SK-N-SH treated with all-trans-retinoic acid at 6 μM for 48 hours (cell line): ENCODE measurements at regions not wholly inside any gene's neighbourhood (a gene's known extent, or its start where the extent isn't known, plus 50 kb on each side); places are given as distances from the start of the nearest gene placed in this dataset.

ENCODE experiments used
- ATAC-seq: fragments of 200-7000 bp; cut with Tn5 transposase; 3 replicates; pipeline ENCODE4 v1.9.1; 2020; ENCODE audit warnings: mild to moderate bottlenecking, moderate library complexity
- ARNTL ChIP-seq: fragments of 450-650 bp; formaldehyde crosslinking; IDR thresholded peaks from 2 replicates; pipeline ENCODE4 v1.5.0; 2020; ENCODE audit warnings: low read depth, mild to moderate bottlenecking, moderate library complexity, borderline replicate concordance
- BACH2 ChIP-seq: fragments of 250-450 bp; sonication (Bioruptor Pico); IDR thresholded peaks from 2 replicates; pipeline ENCODE4 v1.9.0; 2021; ENCODE audit warnings: mild to moderate bottlenecking, borderline replicate concordance
- CSDC2 ChIP-seq: fragments of 250-450 bp; sonication (Bioruptor Pico); IDR thresholded peaks from 2 replicates; pipeline ENCODE4 v1.5.0; 2020; ENCODE audit warnings: mild to moderate bottlenecking, moderate library complexity
- ESRRG ChIP-seq: fragments of 250-450 bp; sonication (Bioruptor Pico); IDR thresholded peaks from 2 replicates; pipeline ENCODE4 v1.6.1; 2021; ENCODE audit warnings: mild to moderate bottlenecking
- GLIS3 ChIP-seq: fragments of 250-450 bp; sonication (Bioruptor Pico); IDR thresholded peaks from 2 replicates; pipeline ENCODE4 v1.5.0; 2020; ENCODE audit warnings: mild to moderate bottlenecking, moderate library complexity
- ISL1 ChIP-seq: fragments of 250-450 bp; sonication (Bioruptor Pico); IDR thresholded peaks from 2 replicates; pipeline ENCODE4 v2.1.2; 2022; ENCODE audit warnings: mild to moderate bottlenecking, moderate library complexity
- OSR1 ChIP-seq: fragments of 250-450 bp; sonication (Bioruptor Pico); IDR thresholded peaks from 2 replicates; pipeline ENCODE4 v1.8.0; 2022; ENCODE audit warnings: moderate library complexity, mild to moderate bottlenecking, inconsistent platforms
- PPARA ChIP-seq: fragments of 250-450 bp; sonication (Bioruptor Pico); IDR thresholded peaks from 2 replicates; pipeline ENCODE4 v1.5.0; 2020; ENCODE audit warnings: mild to moderate bottlenecking, borderline replicate concordance
- RARB ChIP-seq: fragments of 250-450 bp; sonication (Bioruptor Pico); IDR thresholded peaks from 2 replicates; pipeline ENCODE4 v1.8.0; 2021; ENCODE audit warnings: mild to moderate bottlenecking, moderate library complexity
- SNAI2 ChIP-seq: fragments of 250-450 bp; sonication (Bioruptor Pico); IDR thresholded peaks from 2 replicates; pipeline ENCODE4 v1.5.0; 2020; ENCODE audit warnings: mild to moderate bottlenecking, moderate library complexity
- TCF4 ChIP-seq: fragments of 250-450 bp; sonication (Bioruptor Pico); IDR thresholded peaks from 2 replicates; pipeline ENCODE4 v1.8.0; 2021; ENCODE audit warnings: mild to moderate bottlenecking, moderate library complexity, borderline replicate concordance
- TOX ChIP-seq: fragments of 250-450 bp; sonication (Bioruptor Pico); IDR thresholded peaks from 2 replicates; pipeline ENCODE4 v1.8.0; 2021; ENCODE audit warnings: mild to moderate bottlenecking, moderate library complexity, borderline replicate concordance
- TSHZ2 ChIP-seq: fragments of 250-450 bp; sonication (Bioruptor Pico); IDR thresholded peaks from 2 replicates; pipeline ENCODE4 v1.5.0; 2020; ENCODE audit warnings: mild to moderate bottlenecking, moderate library complexity
- ZC3H10 ChIP-seq: fragments of 250-450 bp; sonication (Bioruptor Pico); IDR thresholded peaks from 2 replicates; pipeline ENCODE4 v1.5.1; 2021; ENCODE audit warnings: mild to moderate bottlenecking, moderate library complexity
- ZFP3 ChIP-seq: fragments of 250-450 bp; sonication (Bioruptor Pico); IDR thresholded peaks from 2 replicates; pipeline ENCODE4 v1.5.0; 2020; ENCODE audit warnings: mild to moderate bottlenecking, moderate library complexity
- ZFP30 ChIP-seq: fragments of 450-650 bp; formaldehyde crosslinking; IDR thresholded peaks from 2 replicates; pipeline ENCODE4 v1.5.0; 2022; ENCODE audit warnings: mild to moderate bottlenecking, moderate library complexity
- ZNF565 ChIP-seq: fragments of 450-650 bp; formaldehyde crosslinking; conservative IDR thresholded peaks from 2 replicates; pipeline ENCODE4 v1.5.0; 2020; ENCODE audit warnings: low read depth, mild to moderate bottlenecking, moderate library complexity
- ZNF70 ChIP-seq: fragments of 450-650 bp; formaldehyde crosslinking; IDR thresholded peaks from 2 replicates; pipeline ENCODE4 v1.5.0; 2020; ENCODE audit warnings: mild to moderate bottlenecking, moderate library complexity
- ZNF8 ChIP-seq: fragments of 450-650 bp; formaldehyde crosslinking; IDR thresholded peaks from 2 replicates; pipeline ENCODE4 v1.5.0; 2020; ENCODE audit warnings: mild to moderate bottlenecking, moderate library complexity
- TF ChIP-seq, protein P1 (sequence below): fragments of 250-450 bp; sonication (Bioruptor Pico); IDR thresholded peaks from 2 replicates; pipeline ENCODE4 v1.8.0; 2021; ENCODE audit warnings: low read depth, mild to moderate bottlenecking, moderate library complexity, borderline replicate concordance
- TF ChIP-seq, protein P2 (sequence below): fragments of 250-450 bp; sonication (Bioruptor Pico); IDR thresholded peaks from 2 replicates; pipeline ENCODE4 v1.8.0; 2020; ENCODE audit warnings: mild to moderate bottlenecking, moderate library complexity, borderline replicate concordance
- TF ChIP-seq, protein P3 (sequence below): fragments of 250-450 bp; sonication (Bioruptor Pico); IDR thresholded peaks from 2 replicates; pipeline ENCODE4 v1.5.1; 2021; ENCODE audit warnings: mild to moderate bottlenecking, moderate library complexity

DNA sequence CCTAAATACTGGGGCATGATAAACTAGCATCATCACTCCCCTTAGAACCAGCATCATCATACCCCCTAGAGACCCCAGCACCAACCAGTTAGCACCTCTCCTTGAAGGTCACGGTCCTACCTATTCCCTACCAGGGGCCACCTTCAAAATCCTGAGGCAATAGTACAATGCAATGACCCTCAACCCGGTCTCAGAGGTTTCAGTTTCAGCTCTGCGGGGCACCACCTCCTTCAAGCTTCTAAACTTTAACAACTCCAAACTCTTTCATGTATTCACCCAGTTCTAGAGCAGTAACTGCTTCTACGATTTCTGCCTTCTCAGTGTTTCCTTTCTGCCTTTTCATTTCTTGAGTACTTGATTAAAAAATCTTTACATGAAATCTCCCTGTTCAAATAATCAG lies 130.1 kb upstream of the EPB41L4A start:
- TF ChIP-seq ZNF8 (no peak), ZNF565 (CRISPR knock-in tag) (no peak), TCF4 (CRISPR knock-in tag) (no peak), ESRRG (no peak), SNAI2 (CRISPR knock-in tag) (no peak), ZFP3 (CRISPR knock-in tag) (no peak)
- no peak for ATAC-seq

GRCh38 chr5:112549605-112550166 lies 130.6 kb upstream of the EPB41L4A start:
- no peak for TF ChIP-seq ZNF70 (CRISPR knock-in tag)
- no peak for TF ChIP-seq PPARA (CRISPR knock-in tag)
- TF ChIP-seq, protein P1, sequence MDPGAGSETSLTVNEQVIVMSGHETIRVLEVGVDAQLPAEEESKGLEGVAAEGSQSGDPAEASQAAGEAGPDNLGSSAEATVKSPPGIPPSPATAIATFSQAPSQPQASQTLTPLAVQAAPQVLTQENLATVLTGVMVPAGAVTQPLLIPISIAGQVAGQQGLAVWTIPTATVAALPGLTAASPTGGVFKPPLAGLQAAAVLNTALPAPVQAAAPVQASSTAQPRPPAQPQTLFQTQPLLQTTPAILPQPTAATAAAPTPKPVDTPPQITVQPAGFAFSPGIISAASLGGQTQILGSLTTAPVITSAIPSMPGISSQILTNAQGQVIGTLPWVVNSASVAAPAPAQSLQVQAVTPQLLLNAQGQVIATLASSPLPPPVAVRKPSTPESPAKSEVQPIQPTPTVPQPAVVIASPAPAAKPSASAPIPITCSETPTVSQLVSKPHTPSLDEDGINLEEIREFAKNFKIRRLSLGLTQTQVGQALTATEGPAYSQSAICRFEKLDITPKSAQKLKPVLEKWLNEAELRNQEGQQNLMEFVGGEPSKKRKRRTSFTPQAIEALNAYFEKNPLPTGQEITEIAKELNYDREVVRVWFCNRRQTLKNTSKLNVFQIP (CRISPR knock-in tag), result no peak
- no peak for TF ChIP-seq ESRRG
- TF ChIP-seq ZNF8, result no peak
- no peak for TF ChIP-seq CSDC2 (CRISPR knock-in tag)
- TF ChIP-seq BACH2, result no peak
- TF ChIP-seq OSR1 (CRISPR knock-in tag), result no peak
- TF ChIP-seq, all 23 proteins: peak for 0
- ATAC-seq, result no peak

DNA sequence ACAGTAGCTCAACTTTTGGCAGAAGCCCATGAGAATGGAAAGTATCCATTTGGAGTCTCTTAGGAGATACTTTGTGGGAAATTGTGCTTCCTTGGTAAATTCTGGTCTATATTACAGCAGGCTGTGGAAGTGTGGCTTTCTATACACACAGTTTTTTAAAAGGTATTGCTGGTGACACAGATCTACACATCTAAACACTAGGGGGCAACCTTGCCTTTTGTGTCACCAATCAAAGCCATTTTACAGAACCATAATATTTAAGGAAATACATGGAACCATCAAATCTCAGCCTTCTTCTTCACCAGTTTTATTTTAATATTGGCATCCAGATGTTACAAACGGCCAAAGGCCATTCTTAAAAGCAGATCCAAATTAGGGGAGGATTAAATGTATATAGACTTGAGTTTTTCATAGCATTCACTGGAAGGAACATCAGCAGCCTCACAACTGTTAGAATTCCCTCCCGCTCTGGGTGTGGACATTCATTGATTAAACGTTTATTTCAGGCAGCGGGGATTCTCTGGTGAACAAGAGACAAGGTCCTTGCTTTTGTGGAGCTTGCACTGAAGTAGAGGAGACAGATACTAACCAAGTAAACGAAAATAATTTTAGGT lies 132.4 kb upstream of the EPB41L4A start:
- ATAC-seq, result peak; percentile 86
- TF ChIP-seq SNAI2 (CRISPR knock-in tag), result no peak
- TF ChIP-seq ARNTL (CRISPR knock-in tag), result no peak
- TF ChIP-seq TOX (CRISPR knock-in tag), result no peak
- TF ChIP-seq ESRRG, result no peak
- TF ChIP-seq CSDC2 (CRISPR knock-in tag), result no peak
- no peak for TF ChIP-seq TSHZ2 (CRISPR knock-in tag)
- TF ChIP-seq ZNF70 (CRISPR knock-in tag), result no peak
- TF ChIP-seq, protein P1 (CRISPR knock-in tag), result no peak
- no peak for TF ChIP-seq PPARA (CRISPR knock-in tag)
- no peak for TF ChIP-seq ISL1 (CRISPR knock-in tag)
- TF ChIP-seq, all 23 proteins: peak for 0

DNA sequence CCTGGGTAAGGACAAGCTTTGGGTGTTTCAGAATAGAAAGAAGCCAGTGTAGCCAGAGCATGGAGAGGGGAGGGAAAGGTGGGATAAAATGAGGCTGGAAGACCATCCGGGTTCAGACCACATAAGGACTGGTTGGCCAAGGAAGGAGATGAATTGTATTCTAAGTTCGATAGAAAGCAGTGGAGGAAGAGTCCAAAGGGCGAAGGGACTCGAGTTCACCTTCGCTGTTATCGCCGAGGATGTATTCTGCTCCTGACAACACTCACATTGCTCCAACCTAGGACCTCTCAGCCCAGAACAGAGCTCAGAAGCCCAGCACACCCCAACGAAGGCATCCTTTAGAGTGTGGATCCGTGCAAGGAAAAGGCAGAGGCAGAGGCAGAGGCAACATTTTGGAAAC lies 133.1 kb upstream of the EPB41L4A start:
- no peak for ATAC-seq
- TF ChIP-seq ZNF8 (no peak), ZC3H10 (no peak), ZFP30 (CRISPR knock-in tag) (no peak), ESRRG (no peak), ARNTL (CRISPR knock-in tag) (no peak), SNAI2 (CRISPR knock-in tag) (no peak), ZFP3 (CRISPR knock-in tag) (no peak), TOX (CRISPR knock-in tag) (no peak), CSDC2 (CRISPR knock-in tag) (no peak), GLIS3 (CRISPR knock-in tag) (no peak), BACH2 (no peak), PPARA (CRISPR knock-in tag) (no peak), ZNF70 (CRISPR knock-in tag) (no peak), ZNF565 (CRISPR knock-in tag) (no peak), ISL1 (CRISPR knock-in tag) (no peak), RARB (CRISPR knock-in tag) (no peak)
- TF ChIP-seq, protein P2, sequence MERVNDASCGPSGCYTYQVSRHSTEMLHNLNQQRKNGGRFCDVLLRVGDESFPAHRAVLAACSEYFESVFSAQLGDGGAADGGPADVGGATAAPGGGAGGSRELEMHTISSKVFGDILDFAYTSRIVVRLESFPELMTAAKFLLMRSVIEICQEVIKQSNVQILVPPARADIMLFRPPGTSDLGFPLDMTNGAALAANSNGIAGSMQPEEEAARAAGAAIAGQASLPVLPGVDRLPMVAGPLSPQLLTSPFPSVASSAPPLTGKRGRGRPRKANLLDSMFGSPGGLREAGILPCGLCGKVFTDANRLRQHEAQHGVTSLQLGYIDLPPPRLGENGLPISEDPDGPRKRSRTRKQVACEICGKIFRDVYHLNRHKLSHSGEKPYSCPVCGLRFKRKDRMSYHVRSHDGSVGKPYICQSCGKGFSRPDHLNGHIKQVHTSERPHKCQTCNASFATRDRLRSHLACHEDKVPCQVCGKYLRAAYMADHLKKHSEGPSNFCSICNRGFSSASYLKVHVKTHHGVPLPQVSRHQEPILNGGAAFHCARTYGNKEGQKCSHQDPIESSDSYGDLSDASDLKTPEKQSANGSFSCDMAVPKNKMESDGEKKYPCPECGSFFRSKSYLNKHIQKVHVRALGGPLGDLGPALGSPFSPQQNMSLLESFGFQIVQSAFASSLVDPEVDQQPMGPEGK, result no peak
- TF ChIP-seq, protein P1 (CRISPR knock-in tag), result no peak
- TF ChIP-seq, protein P3, sequence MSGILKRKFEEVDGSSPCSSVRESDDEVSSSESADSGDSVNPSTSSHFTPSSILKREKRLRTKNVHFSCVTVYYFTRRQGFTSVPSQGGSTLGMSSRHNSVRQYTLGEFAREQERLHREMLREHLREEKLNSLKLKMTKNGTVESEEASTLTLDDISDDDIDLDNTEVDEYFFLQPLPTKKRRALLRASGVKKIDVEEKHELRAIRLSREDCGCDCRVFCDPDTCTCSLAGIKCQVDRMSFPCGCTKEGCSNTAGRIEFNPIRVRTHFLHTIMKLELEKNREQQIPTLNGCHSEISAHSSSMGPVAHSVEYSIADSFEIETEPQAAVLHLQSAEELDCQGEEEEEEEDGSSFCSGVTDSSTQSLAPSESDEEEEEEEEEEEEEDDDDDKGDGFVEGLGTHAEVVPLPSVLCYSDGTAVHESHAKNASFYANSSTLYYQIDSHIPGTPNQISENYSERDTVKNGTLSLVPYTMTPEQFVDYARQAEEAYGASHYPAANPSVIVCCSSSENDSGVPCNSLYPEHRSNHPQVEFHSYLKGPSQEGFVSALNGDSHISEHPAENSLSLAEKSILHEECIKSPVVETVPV (CRISPR knock-in tag), result no peak
- TF ChIP-seq, all 23 proteins: peak for 0
